Right kidney (tissue), 1 donor: ENCODE measurements at regions not wholly inside any gene's neighbourhood (a gene's known extent, or its start where the extent isn't known, plus 50 kb on each side); places are given as distances from the start of the nearest gene placed in this dataset.
A peak's percentile ranks its signal among the peaks of the same experiment; 100 is the strongest.

ENCODE experiments used
- DNase-seq: peaks from one replicate; pipeline ENCODE4 v3.0.0-alpha.2; 2016

DNA sequence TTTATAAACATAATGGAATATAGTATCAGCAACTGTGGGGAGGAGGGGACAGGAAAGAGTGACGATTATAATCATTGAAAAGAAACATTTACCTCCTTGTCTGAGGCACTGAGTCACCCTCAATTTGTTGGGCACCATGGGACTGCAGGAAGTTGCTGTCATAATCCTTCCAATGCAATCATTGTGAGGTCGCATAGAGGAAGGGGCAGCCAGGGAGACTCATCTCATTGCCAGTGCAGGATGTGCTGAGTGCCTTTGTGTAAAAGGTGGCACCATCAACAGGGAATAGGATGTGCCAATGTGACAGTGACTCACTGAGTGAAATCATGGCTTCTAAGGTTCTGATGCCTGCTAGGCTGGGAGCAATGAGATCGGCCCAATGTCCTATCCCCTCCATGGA is 300.4 kb upstream of the ADAMTS9 start:
- DNase-seq = no peak

GRCh38 chr3:64987726-64988125 is 299.9 kb upstream of the ADAMTS9 start:
- DNase-seq = no peak

DNA sequence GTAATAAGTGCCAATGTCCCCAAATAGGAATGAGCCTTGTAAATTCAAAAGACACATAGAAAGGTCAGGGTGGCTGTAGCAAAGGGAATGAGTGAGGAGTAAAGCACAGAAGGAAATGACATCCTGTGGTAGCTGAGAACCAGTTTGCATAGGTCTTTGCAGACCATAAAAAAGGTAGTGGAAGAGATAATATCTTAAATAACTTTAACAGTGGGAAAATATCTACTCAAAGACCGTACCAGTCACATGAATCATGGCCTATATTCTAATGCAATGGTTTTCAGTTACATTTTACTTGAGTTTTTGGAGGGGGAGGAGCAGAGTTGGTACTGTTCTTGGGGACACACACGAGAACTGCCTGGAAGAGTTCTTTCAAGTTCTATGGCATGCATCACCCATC is 297.3 kb upstream of the ADAMTS9 start:
- DNase-seq = no peak

GRCh38 chr3:64983583-64984359 is 296.0 kb upstream of the ADAMTS9 start:
- DNase-seq = no peak

DNA sequence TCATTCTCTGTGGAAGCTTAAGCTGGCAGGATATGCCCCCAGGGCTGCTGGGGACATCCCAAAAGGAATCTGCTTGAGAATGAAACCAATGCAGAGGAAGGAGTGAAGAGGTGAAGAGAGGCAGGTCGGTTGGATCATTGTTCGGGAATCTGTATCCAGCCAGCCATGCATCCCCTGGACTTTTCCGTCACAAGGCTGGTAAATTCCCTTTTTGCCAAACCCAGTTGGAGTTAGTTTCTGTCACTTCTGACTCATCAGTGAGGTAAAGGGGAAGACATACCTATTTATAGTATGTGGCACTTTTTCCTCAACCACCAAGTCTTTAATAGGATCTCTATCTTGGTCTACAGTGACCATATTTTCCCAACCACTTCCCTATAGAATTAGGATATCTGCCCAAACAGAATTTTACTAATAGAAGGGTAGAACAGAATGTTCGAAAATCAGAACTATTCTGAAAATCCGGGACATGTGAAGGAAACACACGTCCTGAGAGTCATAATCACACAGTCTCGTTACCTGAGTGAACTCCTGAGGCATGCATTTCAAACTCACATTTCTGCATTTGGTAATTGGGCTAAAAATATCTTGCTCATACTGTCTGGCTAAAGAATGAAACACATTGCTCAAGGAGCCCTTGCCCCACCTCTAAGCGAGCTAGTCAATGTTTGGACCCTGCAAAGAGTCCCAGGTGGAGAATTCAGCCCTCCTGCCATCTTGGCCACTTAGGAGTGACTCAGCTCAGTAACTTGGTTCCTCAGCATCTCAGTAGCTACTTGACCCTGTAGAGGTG is 289.7 kb upstream of the ADAMTS9 start:
- DNase-seq = no peak

DNA sequence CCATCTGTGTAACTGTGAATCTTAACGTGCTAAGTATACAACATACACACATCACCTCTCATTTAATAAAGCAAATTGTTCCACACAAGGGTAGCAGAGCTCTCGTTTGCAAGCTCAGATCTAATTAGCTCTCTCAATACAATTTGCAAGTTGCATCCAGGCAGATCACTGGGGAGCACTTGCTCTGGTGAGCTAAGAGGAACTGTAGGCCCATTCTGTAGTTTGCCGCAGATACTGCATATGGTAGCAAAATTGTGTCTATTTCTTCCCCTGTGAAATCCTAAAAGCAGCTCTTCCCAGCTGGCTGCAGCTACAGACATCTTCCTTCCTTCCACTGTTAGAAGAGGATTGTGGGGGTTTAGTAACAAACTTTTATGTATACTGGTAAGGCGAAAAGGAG is 288.7 kb upstream of the ADAMTS9 start:
- DNase-seq = no peak

GRCh38 chr3:64975147-64975546 is 287.3 kb upstream of the ADAMTS9 start:
- DNase-seq = no peak

DNA sequence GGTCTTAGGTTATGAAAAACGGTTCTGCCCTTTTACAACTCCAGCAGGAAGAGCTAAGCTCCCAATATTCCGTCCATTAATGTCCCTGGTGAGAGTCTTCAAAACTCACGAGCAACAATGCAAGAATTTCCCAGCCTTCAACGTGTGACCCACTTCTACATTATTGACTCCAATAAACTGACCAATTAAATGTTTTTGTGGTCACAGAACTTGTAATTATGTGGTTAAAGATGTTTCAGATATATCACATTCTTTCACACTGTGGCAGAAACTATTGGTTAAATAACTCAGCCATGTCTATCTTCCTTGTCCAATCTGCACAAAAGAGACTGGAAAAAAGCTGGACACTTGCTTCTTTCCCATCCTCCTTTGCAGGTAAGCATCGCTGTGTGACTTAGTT is 286.6 kb upstream of the ADAMTS9 start:
- DNase-seq = no peak

- no peak for DNase-seq
Measured at GRCh38 chr3:64972793-64973192, 285.0 kb upstream of the ADAMTS9 start.

DNA sequence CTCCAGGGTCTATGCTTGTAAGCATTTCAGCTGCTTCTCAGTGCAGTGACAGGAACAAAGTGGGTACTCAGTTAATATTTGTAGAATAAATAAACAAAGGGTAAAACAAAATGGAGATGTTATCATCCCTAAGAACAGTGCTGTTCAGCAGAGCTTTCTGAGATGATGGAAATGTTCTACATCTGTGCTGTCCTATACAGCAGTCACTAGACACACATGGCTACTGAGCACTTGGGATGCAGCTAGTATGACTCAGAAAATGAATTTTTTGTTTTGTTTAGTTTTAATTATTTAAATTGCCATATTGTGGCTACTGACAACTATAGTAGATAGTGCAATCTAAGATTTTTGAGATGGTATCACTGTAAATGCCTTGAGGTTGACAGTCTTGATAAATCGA is 283.8 kb upstream of the ADAMTS9 start:
- DNase-seq = no peak

DNA sequence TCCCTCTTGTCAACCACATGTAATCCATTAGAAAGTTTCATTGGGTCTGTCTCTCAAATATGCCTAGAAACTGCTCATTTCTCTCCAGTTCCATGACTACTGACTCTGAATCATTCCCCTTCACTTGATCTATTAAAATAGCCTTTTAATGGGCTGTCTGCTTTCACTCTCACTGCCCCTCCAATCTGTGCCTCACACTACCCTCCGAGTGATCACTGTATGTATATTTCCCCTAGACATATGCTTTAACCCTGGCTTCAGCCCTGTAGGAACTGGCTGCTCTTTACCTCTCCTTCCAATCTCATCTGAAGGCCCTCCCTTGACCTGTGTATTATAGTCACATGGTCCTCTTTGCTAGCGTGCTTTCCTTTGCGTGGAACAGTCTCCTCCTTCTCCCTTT is 282.8 kb upstream of the ADAMTS9 start:
- DNase-seq = no peak

DNA sequence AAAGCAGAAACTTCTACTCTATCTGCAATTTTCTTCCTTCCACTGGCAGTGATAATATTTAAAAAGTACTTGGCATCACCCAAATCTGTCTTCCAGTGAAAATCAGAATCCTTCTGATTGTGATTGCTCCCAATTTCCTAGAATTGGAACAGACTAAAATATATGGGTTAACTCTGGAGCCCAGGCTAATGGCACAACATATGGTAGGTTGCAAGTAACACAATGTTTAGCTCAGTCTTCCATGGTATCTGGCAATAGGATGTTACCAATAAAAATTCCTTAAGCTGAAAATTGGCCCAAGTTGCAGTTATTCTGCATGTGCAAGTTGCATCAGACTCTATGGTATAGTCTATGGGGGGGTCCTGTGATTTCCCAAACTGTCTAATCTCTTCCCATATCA is 273.5 kb upstream of the ADAMTS9 start:
- no peak for DNase-seq

- DNase-seq = no peak
Measured at GRCh38 chr3:64958199-64958843, 270.5 kb upstream of the ADAMTS9 start.

DNA sequence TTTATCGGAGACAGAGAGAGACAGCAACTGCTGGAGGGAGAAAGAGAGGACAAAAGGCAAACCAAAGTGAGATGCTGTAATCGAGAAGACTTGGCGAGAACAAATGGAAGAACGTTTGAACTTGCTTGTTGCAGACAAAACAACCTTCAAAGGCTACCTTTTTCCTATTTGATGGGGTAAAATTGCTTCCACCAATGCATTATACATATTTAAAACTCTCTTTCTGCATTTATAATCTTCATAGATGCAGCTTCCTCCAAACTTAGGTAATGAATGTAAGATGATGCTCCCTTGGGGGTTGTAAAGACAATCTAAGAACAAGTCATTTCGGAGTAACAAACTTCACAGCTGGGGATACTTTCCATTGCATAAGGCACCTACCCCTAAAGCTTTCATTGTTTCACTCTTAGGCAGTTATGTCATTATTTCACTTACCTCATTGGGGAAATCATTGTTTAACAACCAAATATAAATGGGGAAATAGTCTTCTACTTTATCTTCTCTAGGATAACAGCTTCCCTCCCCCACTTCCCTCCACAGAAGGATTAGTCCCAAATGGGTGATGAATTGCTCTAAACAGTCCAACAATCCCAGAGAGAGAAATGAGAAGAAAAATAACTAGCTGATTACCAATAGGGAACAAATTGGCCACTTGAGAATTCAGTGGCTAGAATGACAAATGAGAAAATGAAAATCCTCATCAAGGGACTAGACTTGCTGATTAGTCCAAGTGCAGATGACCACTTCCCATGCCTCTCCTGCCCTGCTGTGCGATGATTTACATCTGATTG is 269.8 kb upstream of the ADAMTS9 start:
- no peak for DNase-seq

DNA sequence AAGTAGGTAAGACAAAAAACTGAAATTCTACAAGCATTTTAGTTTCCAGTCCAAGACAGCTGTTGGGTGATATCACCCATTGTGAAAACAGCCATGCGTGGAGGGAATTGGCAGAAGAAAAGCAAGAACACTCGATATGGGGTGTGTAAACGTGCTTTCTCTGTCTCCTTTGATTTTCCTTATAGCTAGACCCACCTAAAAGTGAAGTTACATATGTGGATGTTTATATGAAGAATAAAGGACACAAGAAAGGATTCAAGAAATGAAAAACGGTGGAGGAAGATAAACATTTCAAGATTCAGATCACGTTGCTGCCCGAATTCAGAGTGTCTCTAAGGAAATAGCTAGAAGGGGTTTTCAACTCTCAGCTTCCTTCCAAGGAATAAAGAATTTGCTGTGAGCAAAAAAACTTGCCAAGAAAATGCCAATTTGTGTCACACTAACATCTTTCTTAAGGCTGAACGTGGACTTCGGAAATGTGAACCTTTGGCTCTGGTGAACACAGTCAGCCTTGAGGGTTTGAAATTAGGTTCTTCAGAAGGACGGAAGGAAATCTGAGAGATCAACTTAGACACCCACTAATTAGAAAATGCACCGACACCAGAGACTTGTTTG is 269.0 kb upstream of the ADAMTS9 start:
- no peak for DNase-seq

DNA sequence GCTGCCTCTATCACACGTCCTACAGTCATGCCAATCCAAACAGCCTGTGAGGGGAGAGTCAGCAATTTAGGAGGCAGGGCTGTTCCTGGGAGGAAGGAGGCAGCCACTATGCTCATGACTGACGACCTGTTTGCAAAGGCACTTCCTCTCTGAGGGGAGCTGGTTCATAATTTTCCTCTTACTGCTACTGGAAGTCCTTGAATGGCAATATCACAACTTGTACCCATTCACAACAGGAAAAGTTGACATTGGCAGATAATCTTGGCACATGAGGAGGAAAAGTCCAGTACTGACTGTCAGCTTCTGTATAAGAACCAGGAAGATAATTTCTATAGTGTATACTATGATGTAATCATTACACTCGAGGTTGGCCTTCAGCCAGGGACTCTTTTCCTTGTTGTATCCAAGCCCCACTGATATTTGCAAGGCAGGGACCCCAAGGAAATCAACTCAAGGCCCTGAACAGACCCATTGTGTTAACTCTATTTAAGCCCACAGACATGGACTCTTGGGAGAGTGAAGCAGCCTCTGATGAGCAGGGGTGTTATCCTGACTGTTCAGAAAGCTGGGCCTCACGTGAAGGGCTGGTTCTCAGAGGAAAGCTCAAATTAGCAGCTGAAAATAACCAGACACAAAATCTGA is 267.3 kb upstream of the ADAMTS9 start:
- DNase-seq = no peak

DNA sequence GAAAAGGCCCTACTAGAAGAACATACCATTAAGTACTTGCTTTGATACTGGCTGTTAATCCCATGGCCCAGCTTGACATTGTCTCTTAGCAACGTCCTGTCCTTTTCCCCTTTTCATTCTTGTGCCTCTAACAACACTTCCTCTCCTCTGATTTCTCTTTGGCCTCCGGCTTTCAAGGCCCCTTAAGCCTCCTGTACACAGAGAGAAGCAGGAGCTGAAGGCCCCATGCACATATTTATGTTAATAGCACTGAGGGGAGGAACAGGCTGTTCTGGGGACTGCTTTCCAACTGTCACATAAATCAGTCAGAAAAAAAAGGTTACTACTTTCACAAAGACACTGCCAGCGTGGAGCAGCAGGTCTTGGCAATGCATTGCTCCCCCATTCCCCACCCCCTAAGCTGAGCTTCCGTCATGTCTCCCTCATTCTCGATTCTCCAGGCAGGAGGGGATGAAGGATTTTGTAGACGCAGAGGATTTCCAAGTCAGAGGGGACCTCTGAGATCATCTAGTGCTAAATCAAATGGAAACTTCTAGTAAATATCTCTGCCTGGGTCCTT is 257.4 kb upstream of the ADAMTS9 start:
- DNase-seq = peak; percentile 69

DNA sequence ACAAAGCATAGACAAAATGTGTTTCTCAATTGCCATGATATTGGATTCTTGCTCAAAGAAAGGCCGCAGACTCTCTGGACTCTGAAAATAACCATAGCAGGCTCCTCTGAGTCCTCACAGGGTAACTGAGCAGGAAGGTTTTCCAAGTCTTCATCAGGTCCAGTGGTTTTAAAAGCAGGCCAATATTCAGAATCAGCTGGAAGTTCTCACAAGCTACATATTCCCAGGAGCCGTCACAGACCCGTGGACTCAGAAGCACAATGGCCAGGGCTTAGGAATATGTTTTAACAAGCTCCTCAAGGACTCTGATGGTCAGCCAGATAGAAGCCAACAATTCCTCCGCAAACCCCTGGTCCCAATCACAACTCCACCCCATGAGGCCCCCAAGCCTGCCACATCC is 256.1 kb upstream of the ADAMTS9 start:
- DNase-seq = no peak

- DNase-seq = no peak
Measured at GRCh38 chr3:64940596-64941348, 253.0 kb upstream of the ADAMTS9 start.

DNA sequence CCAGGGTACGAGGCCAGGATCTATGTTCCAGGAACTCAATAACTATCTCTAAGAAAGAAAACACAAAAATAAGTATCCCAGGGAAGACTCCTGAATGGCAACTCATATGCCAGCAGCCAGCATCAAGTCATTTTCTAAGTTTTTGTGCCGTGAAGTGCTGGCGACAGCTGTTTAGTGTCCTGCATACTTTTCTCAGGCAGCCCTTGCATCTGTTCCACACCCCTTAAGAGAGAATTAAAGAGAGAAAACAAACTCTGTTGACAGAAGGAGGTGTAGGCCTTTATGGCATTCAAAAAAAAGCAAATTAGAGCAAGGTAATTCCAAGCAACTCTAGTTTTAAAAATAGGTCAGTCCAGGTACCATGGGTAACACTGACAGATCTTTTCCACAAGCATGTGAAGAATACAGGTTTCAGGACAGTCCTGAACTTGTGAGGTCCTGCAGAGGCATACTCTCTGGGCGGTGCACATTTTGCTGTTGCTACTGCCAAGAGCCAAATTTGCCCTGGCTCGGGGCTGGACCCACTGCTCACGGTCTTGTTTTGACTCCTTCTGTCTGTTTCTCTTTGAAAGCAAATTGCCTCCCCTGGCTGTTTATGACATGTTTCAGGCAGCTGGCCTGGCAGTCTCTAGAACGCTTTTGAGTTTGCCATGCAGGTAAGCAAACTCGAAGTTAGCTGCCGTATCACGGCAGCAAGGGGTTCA is 252.1 kb upstream of the ADAMTS9 start:
- no peak for DNase-seq
